K562 (cell line): ENCODE measurements at regions not wholly inside any gene's neighbourhood (a gene's known extent, or its start where the extent isn't known, plus 50 kb on each side); places are given as distances from the start of the nearest gene placed in this dataset.

Experiments
- ATAC-seq: fragments of 200-7000 bp; cut with Tn5 transposase; 3 replicates; pipeline ENCODE4 v1.9.1; 2020; ENCODE audit warnings: moderate library complexity
- BruUV-seq: library from RNA; stranded (reverse); fragments of 400-500 nt; replicated peaks from 2 replicates; lab custom pipeline; 2021; lab: Mats Ljungman, UMichigan
- CTCF ChIA-PET: fragments of 300-600 bp; formaldehyde crosslinking; extraction: SDS; loops from one replicate; lab custom pipeline; 2021; ENCODE audit warnings: low intra/inter-chr PET ratio; lab: Yijun Ruan, JAX
- POLR2A ChIA-PET: fragments of 300-600, 350-650 bp; sonication (Branson Sonifier 250); formaldehyde crosslinking; extraction: SDS; loops from one replicate; lab custom pipeline; 2021; ENCODE audit warnings: antibody characterized with exemption, inconsistent platforms; lab: Yijun Ruan, JAX
- DNase-seq, 4 experiments: peaks; one replicate each; pipeline versions ENCODE4 v3.0.0 to v3.0.0-alpha.2; 2011 to 2018; ENCODE audit warnings: low spot score in 3 of 4, mixed read lengths in 3 of 4; ENCODE audit errors: extremely low read depth in 1 of 4
- FAIRE-seq: peaks from 2 replicates; lab custom pipeline; 2011; peaks lifted over from hg19 to GRCh38; lab: Jason Lieb, UNC
- H2AFZ ChIP-seq: 2 replicates; pipeline ENCODE4 v1.6.0; 2011; ENCODE audit warnings: low read depth, low read length, control low read depth, inconsistent platforms
- H3K27ac ChIP-seq: fragments of 200-600 bp; 3 replicates; pipeline ENCODE4 v1.8.0; 2011; ENCODE audit warnings: low read depth, mild to moderate bottlenecking, control low read depth, inconsistent platforms, low read length, moderate library complexity, mixed read lengths; ENCODE audit errors: extremely low read depth
- H3K27me3 ChIP-seq, 2 experiments: fragments of 300-600 bp in 1 of 2; 2 replicates in 1 of 2; 3 replicates in 1 of 2; pipeline versions ENCODE4 v1.6.0 to v1.8.0; 2011; ENCODE audit warnings: inconsistent platforms in 2 of 2, low read length in 2 of 2, mild to moderate bottlenecking in 1 of 2, mixed read lengths in 1 of 2, moderate library complexity in 1 of 2; ENCODE audit not compliant: control insufficient read depth in 2 of 2, insufficient read depth in 2 of 2
- H3K36me3 ChIP-seq: fragments of 300-600 bp; 3 replicates; pipeline ENCODE4 v1.8.0; 2011; ENCODE audit warnings: mild to moderate bottlenecking, low read length, inconsistent platforms; ENCODE audit not compliant: control insufficient read depth, insufficient read depth
- H3K4me1 ChIP-seq, 2 experiments: fragments of 200-600 bp in 1 of 2; replicated peaks in 1 of 2; 2 replicates in 1 of 2; 3 replicates in 1 of 2; pipeline versions ENCODE4 v1.5.1 to v1.8.0; 2011; ENCODE audit warnings: inconsistent platforms in 2 of 2, low read length in 2 of 2, mild to moderate bottlenecking in 1 of 2, mixed read lengths in 1 of 2, moderate library complexity in 1 of 2; ENCODE audit not compliant: control insufficient read depth in 2 of 2, insufficient read depth in 2 of 2
- H3K4me2 ChIP-seq: 2 replicates; pipeline ENCODE4 v1.6.1; 2011; ENCODE audit warnings: low read length, control low read depth, inconsistent platforms, mixed read lengths; ENCODE audit not compliant: insufficient read depth
- H3K4me3 ChIP-seq: fragments of 200-600 bp; sonication (generic), shearing (Covaris generic); 2 replicates; pipeline ENCODE4 v1.5.1; 2016; ENCODE audit warnings: control low read depth, inconsistent platforms
- H3K79me2 ChIP-seq: fragments of 200-600 bp; 3 replicates; pipeline ENCODE4 v1.8.0; 2011; ENCODE audit warnings: low read length, inconsistent platforms; ENCODE audit not compliant: control insufficient read depth, insufficient read depth
- H3K9ac ChIP-seq, 2 experiments: 2 replicates each; pipeline versions ENCODE4 v1.6.0 to v1.6.1; 2011; ENCODE audit warnings: low read depth in 2 of 2, low read length in 2 of 2, control low read depth in 1 of 2, inconsistent platforms in 1 of 2, mild to moderate bottlenecking in 1 of 2, mixed read lengths in 1 of 2; ENCODE audit not compliant: insufficient read depth in 1 of 2
- H3K9me1 ChIP-seq: one replicate; pipeline ENCODE4 v1.6.0; 2011; ENCODE audit warnings: inconsistent platforms, mild to moderate bottlenecking, low read length, moderate library complexity; ENCODE audit not compliant: control insufficient read depth, insufficient read depth
- H3K9me3 ChIP-seq: replicated peaks from 2 replicates; pipeline ENCODE4 v1.5.1; 2011; ENCODE audit warnings: low read depth, low read length, inconsistent platforms; ENCODE audit not compliant: control insufficient read depth, insufficient read depth
- H4K20me1 ChIP-seq: replicated peaks from 2 replicates; pipeline ENCODE4 v1.6.1; 2011; ENCODE audit warnings: low read length, inconsistent platforms, mixed read lengths; ENCODE audit not compliant: control insufficient read depth, insufficient read depth
- CBFA2T3 ChIP-seq: fragments of 450-650 bp; IDR thresholded peaks from 2 replicates; pipeline ENCODE4 v1.6.1; 2017
- CCNT2 ChIP-seq: IDR thresholded peaks from 2 replicates; pipeline ENCODE4 v1.6.1; 2011; ENCODE audit warnings: borderline replicate concordance, low read depth, mild to moderate bottlenecking, moderate library complexity, mixed read lengths, low read length; ENCODE audit not compliant: insufficient read length; ENCODE audit errors: extremely low read depth
- CHCHD3 ChIP-seq: fragments of 250-450 bp; sonication (Bioruptor Pico); IDR thresholded peaks from 2 replicates; pipeline ENCODE4 v2.1.2; 2022; ENCODE audit warnings: mild to moderate bottlenecking
- CHD4 ChIP-seq: fragments of 200-600 bp; sonication (generic); IDR thresholded peaks from 3 replicates; pipeline ENCODE4 v1.6.1; 2012; ENCODE audit warnings: low read depth, mild to moderate bottlenecking, mixed read lengths, low read length, inconsistent platforms; ENCODE audit not compliant: insufficient read depth, insufficient replicate concordance, poor library complexity, severe bottlenecking
- GTF2A2 ChIP-seq: IDR thresholded peaks from 2 replicates; pipeline ENCODE4 v1.6.1; 2016; ENCODE audit warnings: mild to moderate bottlenecking, missing genetic modification characterization, missing compliant biosample characterization
- IRF2 ChIP-seq: sonication (generic); formaldehyde crosslinking; IDR thresholded peaks from 2 replicates; pipeline ENCODE4 v1.8.1; 2022; ENCODE audit warnings: mild to moderate bottlenecking, missing genetic modification reagents
- NCOA4 ChIP-seq: fragments of 450-650 bp; IDR thresholded peaks from 2 replicates; pipeline ENCODE4 v1.6.1; 2018; ENCODE audit warnings: mild to moderate bottlenecking; ENCODE audit not compliant: partially characterized antibody
- NFYB ChIP-seq: IDR thresholded peaks from 2 replicates; pipeline ENCODE4 v1.6.1; 2011; ENCODE audit warnings: mild to moderate bottlenecking, moderate library complexity; ENCODE audit not compliant: insufficient read length; ENCODE audit errors: extremely low read depth
- NR2F6 ChIP-seq: fragments of 450-650 bp; formaldehyde crosslinking; IDR thresholded peaks from 2 replicates; pipeline ENCODE4 v1.4.0; 2020; ENCODE audit warnings: mild to moderate bottlenecking
- POLR2AphosphoS5 ChIP-seq: IDR thresholded peaks from 2 replicates; pipeline ENCODE4 v1.6.1; 2011; ENCODE audit warnings: mild to moderate bottlenecking, low read depth, low read length, moderate library complexity; ENCODE audit not compliant: control insufficient read depth, insufficient read depth
- RFX1 ChIP-seq: fragments of 450-650 bp; IDR thresholded peaks from 2 replicates; pipeline ENCODE4 v1.6.1; 2016; ENCODE audit warnings: mild to moderate bottlenecking, moderate library complexity
- TEAD1 ChIP-seq, 2 experiments: fragments of 450-650 bp in 1 of 2; sonication (generic) in 1 of 2; formaldehyde crosslinking; IDR thresholded peaks; 2 replicates each; pipeline versions ENCODE4 v1.4.0 to v1.8.0; 2020 to 2022; ENCODE audit warnings: mild to moderate bottlenecking in 2 of 2, missing genetic modification reagents in 1 of 2
- UBTF ChIP-seq, 2 experiments: IDR thresholded peaks; 2 replicates each; pipeline ENCODE4 v1.6.1; 2012; ENCODE audit warnings: improper control_type of control experiment in 2 of 2, low read depth in 2 of 2, low read length in 2 of 2, borderline replicate concordance in 1 of 2
- ZBTB9 ChIP-seq: fragments of 450-650 bp; formaldehyde crosslinking; IDR thresholded peaks from 2 replicates; pipeline ENCODE4 v1.4.0; 2020; ENCODE audit warnings: mild to moderate bottlenecking, moderate library complexity
- ZNF551 ChIP-seq: fragments of 250-450 bp; sonication (Bioruptor Pico); IDR thresholded peaks from 2 replicates; pipeline ENCODE4 v1.5.0; 2021; ENCODE audit warnings: mild to moderate bottlenecking, moderate library complexity
- ZSCAN29 ChIP-seq: fragments of 450-650 bp; IDR thresholded peaks from 2 replicates; pipeline ENCODE4 v1.6.1; 2017
- WGBS: fragments of 100-300 bp; shearing (Covaris generic); methylation state at CpG from one replicate; pipeline ENCODE4 v1.1.6; 2016; ENCODE audit warnings: low coverage, mixed read lengths; ENCODE audit not compliant: insufficient coverage; ENCODE audit errors: missing lambda C conversion rate; 5-methylcytosine and 5-hydroxymethylcytosine counted together
- in situ Hi-C: fragments of 300-500 bp; cut with MboI; formaldehyde crosslinking; loops from 4 replicates; pipeline ENCODE4 v1.15.0; 2018; ENCODE audit warnings: inconsistent platforms, mixed read lengths
- intact Hi-C: fragments of 100-400 bp; cut with micrococcal nuclease; formaldehyde crosslinking; loops from 2 replicates; pipeline ENCODE4 v1.14.2; 2022

DNA sequence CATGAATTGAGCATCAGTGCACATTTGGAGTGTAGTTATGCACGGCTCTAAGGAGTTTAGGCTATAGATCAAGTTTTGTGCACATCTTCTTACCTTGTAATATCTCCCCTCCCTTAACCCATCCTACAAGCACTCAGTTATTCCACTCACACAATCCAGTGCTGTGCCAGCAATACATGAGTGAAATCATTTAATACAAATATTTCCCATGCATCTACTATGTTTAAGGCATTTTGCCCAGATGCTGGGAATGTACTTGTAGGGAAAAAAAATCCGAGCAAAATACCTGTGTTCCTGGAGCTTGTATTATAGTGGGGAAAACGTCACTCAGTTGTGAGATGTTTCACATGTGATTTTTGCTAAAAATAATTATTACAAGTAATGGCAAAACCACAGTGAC, 191.6 kb upstream of the LDB2 start:
- Histone ChIP-seq H3K9me1 (no peaks in the 10 kb centered on the region), H2AFZ (no peak overlapping the region), H3K4me3 (no peak overlapping the region), H3K4me2 (no peak overlapping the region), H3K27ac (no peak overlapping the region), H3K4me1 (no peaks in the 10 kb centered on the region), H3K79me2 (no peaks in the 10 kb centered on the region), H4K20me1 (no peaks in the 10 kb centered on the region), H3K9ac (no peak overlapping the region), H3K36me3 (no peaks in the 10 kb centered on the region), H3K27me3 (no peaks in the 10 kb centered on the region), H3K9me3 (no peaks in the 10 kb centered on the region)
- intact Hi-C loops, result loop anchor here (10.0 kb wide), 1 partner anchor 235 kb away; no protein-coding TSS in a partner anchor
- FAIRE-seq (no peak), ATAC-seq (no peak), DNase-seq (no peak)
- TF ChIP-seq CHCHD3 (CRISPR knock-in tag) (no peak), ZNF551 (CRISPR knock-in tag) (no peak), POLR2AphosphoS5 (no peak), UBTF (IDR thresholded peaks at IDR 0.05; ENCODE audit: borderline replicate concordance in 1 of 2, low read depth in 2 of 2, low read length in 2 of 2) (no peak), CHD4 (no peak), ZSCAN29 (no peak), GTF2A2 (tag) (no peak), TEAD1 (CRISPR knock-in tag; IDR thresholded peaks at IDR 0.05) (no peak), NR2F6 (CRISPR knock-in tag) (no peak), ZBTB9 (CRISPR knock-in tag) (no peak), CBFA2T3 (no peak), IRF2 (CRISPR knock-in tag) (no peak), CCNT2 (no peak), NFYB (no peak), NCOA4 (no peak), RFX1 (no peak)
- in situ Hi-C loops, result no loop called here
- BruUV-seq, result no TSS peak
- ChIA-PET POLR2A (no interaction called here), CTCF (no interaction called here)
- 0% methylated on average over 3 of the region's 3 CpGs for WGBS
